ENCODE measurements at regions not wholly inside any gene's neighbourhood (a gene's known extent, or its start where the extent isn't known, plus 50 kb on each side); places are given as distances from the start of the nearest gene placed in this dataset.

GRCh38 chr7:24341691-24342413 is 57.9 kb downstream of the NPY start:
- Histone ChIP-seq H3K36me3 (replicated peaks; ENCODE audit: control insufficient read depth, insufficient read depth, low read length) (no peaks in the 10 kb centered on the region), H3K27me3 (ENCODE audit: control insufficient read depth, insufficient read depth, low read length) (no peaks in the 10 kb centered on the region), H3K4me3 (ENCODE audit: insufficient read depth, low read depth, low read length) (no peak overlapping the region)
- DNase-seq, result no peak

DNA sequence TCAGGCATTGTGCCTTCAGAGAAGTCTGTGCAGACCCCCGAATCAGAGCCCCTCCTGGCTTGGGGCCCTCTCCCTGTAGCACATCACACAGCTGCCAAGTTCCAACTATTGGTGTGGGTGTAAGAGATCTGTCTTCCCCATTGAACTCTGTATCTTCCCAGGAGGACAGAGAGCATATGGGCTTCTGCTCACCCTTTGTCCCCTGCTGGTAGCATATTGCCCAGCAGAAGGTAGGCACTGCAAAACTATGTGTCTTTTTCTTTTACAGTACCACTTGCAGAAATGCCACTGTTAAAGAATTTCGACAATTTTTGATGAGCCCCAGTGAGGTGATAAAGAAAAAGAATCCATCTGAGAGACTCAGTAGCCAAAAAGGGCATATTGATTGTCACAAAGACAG is 59.6 kb downstream of the NPY start:
- no peak for DNase-seq
- no peak overlapping the region for H3K4me3 ChIP-seq (ENCODE audit: insufficient read depth, low read depth, low read length)
- H3K36me3 ChIP-seq (replicated peaks; ENCODE audit: control insufficient read depth, insufficient read depth, low read length), result no peaks in the 10 kb centered on the region
- no peaks in the 10 kb centered on the region for H3K27me3 ChIP-seq (ENCODE audit: control insufficient read depth, insufficient read depth, low read length)

DNA sequence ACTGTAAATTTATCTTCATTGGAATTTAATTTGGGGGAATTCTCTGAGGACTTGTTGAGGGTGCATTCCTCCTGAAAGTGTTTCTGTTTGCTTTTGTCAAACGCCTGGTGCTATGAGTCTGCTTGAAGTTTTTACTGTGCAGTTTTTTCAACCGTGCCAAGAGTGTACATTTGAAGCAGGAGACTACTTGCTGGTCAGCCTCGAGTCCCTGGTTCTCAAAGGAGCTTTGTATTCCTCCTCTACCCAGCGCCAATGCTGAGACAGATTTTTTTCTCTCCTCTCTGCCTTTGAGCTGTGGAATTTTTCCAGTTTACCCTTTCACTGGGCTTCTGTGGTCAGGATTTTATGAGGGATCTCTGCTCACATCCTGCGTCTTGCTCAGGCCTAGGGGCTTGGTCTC is 62.1 kb downstream of the NPY start:
- H3K36me3 ChIP-seq (replicated peaks; ENCODE audit: control insufficient read depth, insufficient read depth, low read length), result no peaks in the 10 kb centered on the region
- H3K27me3 ChIP-seq (ENCODE audit: control insufficient read depth, insufficient read depth, low read length), result no peaks in the 10 kb centered on the region
- DNase-seq, result no peak
- H3K4me3 ChIP-seq (ENCODE audit: insufficient read depth, low read depth, low read length), result no peak overlapping the region

GRCh38 chr7:24346716-24347115 is 62.7 kb downstream of the NPY start:
- no peaks in the 10 kb centered on the region for H3K27me3 ChIP-seq (ENCODE audit: control insufficient read depth, insufficient read depth, low read length)
- H3K4me3 ChIP-seq (ENCODE audit: insufficient read depth, low read depth, low read length), result no peak overlapping the region
- H3K36me3 ChIP-seq (replicated peaks; ENCODE audit: control insufficient read depth, insufficient read depth, low read length), result no peaks in the 10 kb centered on the region
- no peak for DNase-seq

- H3K27me3 ChIP-seq (ENCODE audit: control insufficient read depth, insufficient read depth, low read length), result no peaks in the 10 kb centered on the region
- DNase-seq, result no peak
- no peak overlapping the region for H3K4me3 ChIP-seq (ENCODE audit: insufficient read depth, low read depth, low read length)
- H3K36me3 ChIP-seq (replicated peaks; ENCODE audit: control insufficient read depth, insufficient read depth, low read length), result no peaks in the 10 kb centered on the region
Measured at GRCh38 chr7:24349339-24349738, 65.3 kb downstream of the NPY start.

DNA sequence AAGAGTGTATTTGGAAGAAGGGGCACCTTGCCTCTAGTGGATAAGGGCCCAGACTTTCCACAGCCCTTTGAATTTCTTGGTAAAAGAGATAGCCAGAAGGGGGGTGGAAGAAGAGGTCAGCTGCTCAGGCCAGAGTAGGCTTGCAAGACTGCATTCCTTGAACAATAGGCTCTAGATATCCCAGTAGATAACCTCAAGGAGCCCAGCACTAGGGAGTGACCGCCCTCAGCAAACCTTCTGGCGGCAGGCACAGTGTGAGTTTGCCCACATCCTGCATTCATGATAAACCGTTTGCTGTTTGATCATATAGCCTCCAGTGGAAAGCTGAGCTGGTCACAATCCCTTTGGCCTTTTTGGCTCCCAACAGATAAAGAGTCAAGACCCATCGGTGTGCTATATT is 70.5 kb downstream of the NPY start:
- no peaks in the 10 kb centered on the region for H3K27me3 ChIP-seq (ENCODE audit: control insufficient read depth, insufficient read depth, low read length)
- H3K4me3 ChIP-seq (ENCODE audit: insufficient read depth, low read depth, low read length), result no peak overlapping the region
- H3K36me3 ChIP-seq (replicated peaks; ENCODE audit: control insufficient read depth, insufficient read depth, low read length), result no peaks in the 10 kb centered on the region
- no peak for DNase-seq

GRCh38 chr7:24356718-24357386 is 72.9 kb downstream of the NPY start:
- H3K36me3 ChIP-seq (replicated peaks; ENCODE audit: control insufficient read depth, insufficient read depth, low read length), result no peaks in the 10 kb centered on the region
- no peak overlapping the region for H3K4me3 ChIP-seq (ENCODE audit: insufficient read depth, low read depth, low read length)
- H3K27me3 ChIP-seq (ENCODE audit: control insufficient read depth, insufficient read depth, low read length), result no peaks in the 10 kb centered on the region
- no peak for DNase-seq

GRCh38 chr7:24361001-24361400 is 77.0 kb downstream of the NPY start:
- Histone ChIP-seq H3K27me3 (ENCODE audit: control insufficient read depth, insufficient read depth, low read length) (no peaks in the 10 kb centered on the region), H3K36me3 (replicated peaks; ENCODE audit: control insufficient read depth, insufficient read depth, low read length) (no peaks in the 10 kb centered on the region), H3K4me3 (ENCODE audit: insufficient read depth, low read depth, low read length) (no peak overlapping the region)
- DNase-seq, result no peak

DNA sequence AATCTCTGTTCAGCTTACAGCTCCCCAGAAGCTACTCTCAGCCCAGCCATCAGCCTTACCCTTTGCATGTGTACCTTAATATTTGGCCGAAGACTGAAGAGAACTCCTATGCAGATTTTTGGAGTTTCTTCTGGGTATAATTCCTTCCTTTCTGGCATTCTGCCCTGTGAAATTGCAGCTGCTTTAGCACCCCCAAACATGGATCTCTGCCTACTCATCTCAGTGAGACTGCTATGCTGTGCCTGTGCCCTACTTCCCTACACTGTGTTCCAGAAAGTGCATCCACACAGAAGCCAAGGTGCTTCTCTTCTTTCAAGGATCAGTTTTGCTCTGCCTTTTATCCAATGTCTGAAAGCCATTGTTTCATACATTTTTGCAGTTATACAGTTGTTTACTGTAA is 81.6 kb downstream of the NPY start:
- H3K4me3 ChIP-seq (ENCODE audit: insufficient read depth, low read depth, low read length), result no peak overlapping the region
- H3K36me3 ChIP-seq (replicated peaks; ENCODE audit: control insufficient read depth, insufficient read depth, low read length), result no peaks in the 10 kb centered on the region
- H3K27me3 ChIP-seq (ENCODE audit: control insufficient read depth, insufficient read depth, low read length), result no peaks in the 10 kb centered on the region
- DNase-seq, result no peak

DNA sequence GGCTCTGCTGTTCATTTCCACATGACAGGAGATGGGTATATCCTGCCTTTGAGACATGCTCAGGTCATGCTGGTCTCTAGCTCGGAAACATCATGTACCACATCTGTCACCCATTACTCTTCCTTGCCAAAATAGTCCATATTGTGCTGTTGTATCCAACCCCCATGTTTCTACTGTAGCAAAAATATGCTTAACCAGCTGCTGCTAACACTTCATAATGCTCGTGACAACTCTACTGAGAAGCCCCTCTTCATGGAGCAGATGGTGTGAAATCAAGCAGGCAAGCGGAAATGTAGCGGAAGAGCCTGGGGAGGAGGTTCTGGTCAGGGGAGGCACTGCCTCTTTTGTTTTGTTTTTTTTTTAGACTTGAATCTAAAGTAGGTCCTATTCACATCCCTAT is 82.9 kb downstream of the NPY start:
- no peaks in the 10 kb centered on the region for H3K36me3 ChIP-seq (replicated peaks; ENCODE audit: control insufficient read depth, insufficient read depth, low read length)
- no peak for DNase-seq
- no peaks in the 10 kb centered on the region for H3K27me3 ChIP-seq (ENCODE audit: control insufficient read depth, insufficient read depth, low read length)
- H3K4me3 ChIP-seq (ENCODE audit: insufficient read depth, low read depth, low read length), result no peak overlapping the region

DNA sequence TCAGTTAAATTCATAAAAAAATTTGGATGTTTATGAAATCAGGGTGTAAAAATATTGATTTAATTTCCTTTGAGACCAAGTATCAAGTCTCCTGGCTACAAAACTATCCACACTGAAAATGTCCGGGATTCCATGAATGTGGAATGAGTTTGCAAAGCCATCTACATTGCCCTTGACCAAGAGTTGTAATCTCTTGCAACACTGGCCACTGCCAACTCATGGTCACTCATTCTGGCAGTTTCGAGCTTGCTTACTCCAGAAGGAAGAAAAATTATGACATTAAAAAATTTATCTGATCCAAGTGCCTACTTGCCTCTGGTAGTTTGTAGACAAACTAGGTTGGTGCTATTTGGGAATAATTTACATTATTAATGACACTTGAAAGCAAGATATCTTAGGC is 84.2 kb downstream of the NPY start:
- H3K4me3 ChIP-seq (ENCODE audit: insufficient read depth, low read depth, low read length), result no peak overlapping the region
- no peaks in the 10 kb centered on the region for H3K36me3 ChIP-seq (replicated peaks; ENCODE audit: control insufficient read depth, insufficient read depth, low read length)
- H3K27me3 ChIP-seq (ENCODE audit: control insufficient read depth, insufficient read depth, low read length), result no peaks in the 10 kb centered on the region
- DNase-seq, result no peak

DNA sequence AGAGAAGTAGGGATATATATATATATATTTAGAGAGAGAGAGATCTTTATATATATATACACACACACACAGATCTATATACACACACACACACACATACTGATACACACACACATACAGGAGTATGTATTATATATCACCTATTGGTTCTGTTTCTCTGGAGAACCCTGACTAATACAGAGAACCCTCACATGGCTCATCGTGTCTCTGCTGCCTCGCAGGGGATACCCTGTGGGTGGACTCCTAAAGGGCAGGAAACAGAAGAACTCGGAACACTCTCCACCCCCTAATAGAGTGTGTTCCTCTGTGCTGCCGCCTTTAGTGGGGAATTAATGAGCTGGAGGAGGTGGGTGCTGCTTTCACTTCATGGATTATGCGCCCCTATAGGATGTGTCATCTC is 86.6 kb downstream of the NPY start:
- Histone ChIP-seq H3K4me3 (ENCODE audit: insufficient read depth, low read depth, low read length) (no peak overlapping the region), H3K36me3 (replicated peaks; ENCODE audit: control insufficient read depth, insufficient read depth, low read length) (no peaks in the 10 kb centered on the region), H3K27me3 (ENCODE audit: control insufficient read depth, insufficient read depth, low read length) (no peaks in the 10 kb centered on the region)
- DNase-seq, result no peak

DNA sequence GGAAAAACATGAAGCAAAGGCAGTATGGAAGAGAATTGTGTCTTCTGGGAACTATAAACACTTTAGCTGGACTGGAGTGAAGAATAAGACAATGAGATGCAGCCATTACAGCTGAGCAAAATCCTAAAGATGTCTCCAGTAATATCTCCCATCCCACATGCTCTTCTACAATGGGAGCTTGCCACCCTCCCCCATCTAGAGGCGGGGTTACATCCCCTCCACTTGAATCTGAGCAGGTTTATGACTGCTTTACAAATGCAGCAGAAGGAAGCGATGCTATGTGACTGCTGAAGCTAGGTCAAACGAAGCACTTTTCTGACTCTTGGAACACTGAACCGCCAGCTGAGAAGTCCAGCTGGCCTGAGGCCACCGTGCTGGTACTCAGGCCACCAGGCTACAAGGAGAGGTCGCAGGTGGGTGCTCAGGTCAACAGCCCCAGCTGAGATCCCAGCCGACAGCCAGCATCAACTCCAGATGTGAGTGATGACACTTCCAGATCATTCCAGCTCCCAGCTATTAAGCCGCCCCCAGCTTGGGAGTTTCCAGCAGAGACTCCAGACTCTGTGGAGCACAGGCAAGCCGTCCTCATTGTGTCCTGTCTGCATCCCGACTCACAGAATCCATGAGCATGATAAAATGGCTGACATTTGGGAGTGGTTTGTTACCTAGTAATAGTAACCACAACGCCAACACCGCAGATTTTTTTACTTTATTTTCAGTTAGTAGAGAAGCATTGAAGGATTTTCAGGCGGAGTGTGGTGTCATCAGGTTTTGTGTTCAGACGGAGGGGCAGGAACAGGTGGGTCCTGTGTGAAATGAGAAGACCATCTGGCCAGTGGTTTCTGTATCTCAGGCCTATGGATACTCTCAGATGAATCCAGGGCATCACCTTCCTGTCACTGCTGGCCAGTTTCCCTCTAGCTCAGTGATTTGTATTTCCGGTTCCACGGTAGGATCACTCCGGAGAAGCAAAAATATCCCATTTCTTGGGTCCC is 89.3 kb downstream of the NPY start:
- Histone ChIP-seq H3K36me3 (replicated peaks; ENCODE audit: control insufficient read depth, insufficient read depth, low read length) (no peaks in the 10 kb centered on the region), H3K27me3 (ENCODE audit: control insufficient read depth, insufficient read depth, low read length) (no peaks in the 10 kb centered on the region), H3K4me3 (ENCODE audit: insufficient read depth, low read depth, low read length) (no peak overlapping the region)
- DNase-seq, result no peak

- no peaks in the 10 kb centered on the region for H3K36me3 ChIP-seq (replicated peaks; ENCODE audit: control insufficient read depth, insufficient read depth, low read length)
- H3K27me3 ChIP-seq (ENCODE audit: control insufficient read depth, insufficient read depth, low read length), result no peaks in the 10 kb centered on the region
- no peak for DNase-seq
- no peak overlapping the region for H3K4me3 ChIP-seq (ENCODE audit: insufficient read depth, low read depth, low read length)
Measured at GRCh38 chr7:24378871-24379616, 95.1 kb downstream of the NPY start.

Data from H7 (cell line).